CD4-positive, alpha-beta T cell treated with Interleukin-21 for 1 hour (primary cell): ENCODE measurements at regions not wholly inside any gene's neighbourhood (a gene's known extent, or its start where the extent isn't known, plus 50 kb on each side); places are given as distances from the start of the nearest gene placed in this dataset.
"Not testable (repeated sequence)": the region's sequence is repeated elsewhere in the genome, so short reads cannot be mapped to it uniquely, and the experiment has no call there.

ENCODE experiments used
- DNase-seq: peaks from one replicate; pipeline ENCODE4 v3.0.0-alpha.2; 2020

- DNase-seq: no peak
Measured at GRCh38 chr17:71849783-71850768, 270.7 kb upstream of the SOX9 start.

DNA sequence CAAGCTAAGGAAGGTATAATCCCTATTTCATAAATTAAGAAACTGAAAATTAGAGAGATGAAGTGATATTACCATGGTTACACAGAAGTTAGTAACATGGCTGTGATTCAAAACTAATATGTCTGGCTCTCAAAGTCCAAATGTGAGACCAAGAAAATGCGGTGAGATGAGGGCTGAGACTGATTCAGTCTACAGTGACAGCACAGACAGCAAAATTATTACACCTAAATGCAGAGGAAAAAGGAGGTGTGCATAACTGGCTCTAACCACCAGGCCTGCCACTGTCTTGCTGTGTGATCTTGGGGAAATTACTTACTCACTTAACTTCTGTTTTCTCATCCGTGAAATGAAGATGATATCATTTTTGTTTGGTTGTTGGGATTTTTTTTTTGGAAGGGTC, 270.0 kb upstream of the SOX9 start:
- no peak for DNase-seq

DNA sequence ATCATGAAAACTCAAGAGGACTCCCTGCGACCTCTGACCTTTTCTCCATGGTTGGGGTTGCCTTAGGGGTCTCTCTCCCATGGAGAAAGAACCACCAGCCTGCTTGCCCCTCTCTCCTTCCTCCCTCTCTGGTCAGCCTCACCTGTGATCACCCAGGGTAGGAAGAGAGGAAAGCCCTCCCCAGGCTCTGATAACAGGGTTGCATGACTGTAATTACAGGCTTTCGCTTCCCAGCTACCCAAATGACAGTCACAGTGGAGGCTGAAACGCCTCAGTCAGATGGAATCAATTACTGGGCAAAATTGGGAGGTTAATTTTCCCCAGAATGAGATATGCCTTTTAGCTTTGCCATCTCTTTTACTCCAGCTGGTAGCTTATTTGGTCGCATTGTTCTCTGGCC, 265.8 kb upstream of the SOX9 start:
- no peak for DNase-seq

- no peak for DNase-seq
Measured at GRCh38 chr17:71864755-71865154, 256.1 kb upstream of the SOX9 start.

DNA sequence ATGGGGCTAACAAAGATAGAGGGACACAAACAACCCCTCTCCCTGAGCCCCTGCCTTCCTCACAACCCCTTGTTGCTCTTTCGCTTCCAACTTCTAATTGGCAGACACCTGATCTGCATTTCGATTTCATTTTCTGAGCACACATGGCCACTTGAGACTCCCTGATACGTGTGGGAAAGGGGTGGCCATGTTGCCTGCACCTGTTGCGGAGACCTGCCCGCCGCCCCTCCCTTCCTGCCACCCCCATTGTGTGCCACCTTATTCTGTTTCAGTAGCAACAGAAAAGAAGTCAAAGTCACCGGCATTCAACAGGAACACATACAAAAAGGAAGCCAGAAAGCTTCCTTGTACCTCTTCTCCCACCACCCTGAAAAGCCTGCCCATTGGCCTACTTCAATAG, 254.7 kb upstream of the SOX9 start:
- no peak for DNase-seq

GRCh38 chr17:71869293-71869692, 251.5 kb upstream of the SOX9 start:
- no peak for DNase-seq

DNA sequence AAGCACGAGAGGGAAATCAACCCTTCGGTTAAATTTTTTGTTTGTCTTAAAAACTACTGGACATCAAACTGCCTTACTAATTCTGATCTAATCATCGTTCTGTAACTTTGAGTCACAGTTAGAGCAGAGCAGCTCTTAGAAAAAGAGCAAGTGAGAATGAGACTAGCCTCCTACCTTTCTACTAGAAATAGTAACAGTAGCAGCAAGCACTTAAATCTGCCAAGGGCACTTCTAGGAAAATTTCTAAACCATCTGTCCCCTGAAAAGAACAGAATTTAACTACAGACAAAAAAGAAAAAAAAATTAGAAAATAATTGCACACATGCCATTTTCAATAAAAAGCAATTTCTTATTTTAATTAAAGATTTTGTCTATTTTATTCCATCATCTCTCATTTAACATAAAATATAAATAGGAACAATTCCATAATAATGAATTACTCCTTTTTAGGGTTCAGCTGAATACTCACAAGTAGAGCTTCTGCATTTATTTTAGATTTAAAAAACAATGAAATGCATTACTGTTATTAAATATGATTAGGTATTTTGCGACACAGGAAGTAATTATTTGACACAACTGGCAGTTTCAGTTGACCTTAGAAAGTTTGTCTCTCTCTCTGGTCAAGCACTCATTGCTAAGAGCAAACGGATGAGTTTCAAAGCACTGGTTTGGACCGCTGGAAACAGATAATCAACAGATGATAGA, 250.8 kb upstream of the SOX9 start:
- DNase-seq: no peak

GRCh38 chr17:71870546-71870862, 250.3 kb upstream of the SOX9 start:
- no peak for DNase-seq

- DNase-seq: no peak
Measured at GRCh38 chr17:71872843-71873485, 247.9 kb upstream of the SOX9 start.

- not testable (repeated sequence) for DNase-seq
Measured at GRCh38 chr17:71874773-71875172, 246.0 kb upstream of the SOX9 start.

GRCh38 chr17:71878271-71878670, 242.5 kb upstream of the SOX9 start:
- DNase-seq: no peak

GRCh38 chr17:71878998-71879397, 241.8 kb upstream of the SOX9 start:
- DNase-seq: no peak

- no peak for DNase-seq
Measured at GRCh38 chr17:71881041-71881440, 239.8 kb upstream of the SOX9 start.

DNA sequence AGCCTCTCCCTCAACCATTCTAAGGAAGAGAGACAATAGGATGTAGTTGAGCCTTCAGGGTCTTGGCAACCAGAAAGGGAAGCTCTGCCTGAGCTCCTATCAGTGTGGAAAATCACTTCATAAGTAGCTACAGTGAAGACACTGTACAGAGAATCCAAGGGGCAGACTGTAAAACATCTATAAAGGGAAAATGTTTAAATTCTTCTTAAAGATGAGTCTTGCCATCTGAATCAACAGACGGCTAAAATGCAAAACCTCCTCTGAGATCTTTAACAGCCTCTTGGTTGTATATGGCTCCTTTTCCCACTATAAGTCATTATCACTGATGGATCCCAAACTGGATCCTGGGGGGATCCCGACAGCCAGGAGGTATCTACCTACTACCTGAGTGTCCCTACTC, 239.2 kb upstream of the SOX9 start:
- DNase-seq: no peak

- no peak for DNase-seq
Measured at GRCh38 chr17:71883258-71883657, 237.6 kb upstream of the SOX9 start.

DNA sequence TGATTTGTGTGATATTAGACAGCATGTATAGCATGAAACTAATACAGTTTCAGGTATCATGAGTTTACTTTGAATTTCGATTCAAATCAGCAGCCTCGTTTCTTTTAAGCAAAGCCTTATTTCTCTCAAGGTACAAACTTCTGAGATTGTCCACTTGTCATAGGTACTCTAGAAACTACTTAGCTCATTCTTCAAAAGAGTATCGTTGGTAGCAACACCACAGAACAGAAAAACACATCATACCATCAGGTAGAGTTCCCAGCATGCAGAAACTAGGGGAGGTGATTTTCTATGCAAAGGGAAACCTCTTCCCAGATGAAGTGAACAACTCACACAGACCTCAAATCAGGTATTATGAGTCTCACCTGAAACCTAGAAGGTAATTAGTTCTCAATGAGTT, 237.0 kb upstream of the SOX9 start:
- DNase-seq: no peak

DNA sequence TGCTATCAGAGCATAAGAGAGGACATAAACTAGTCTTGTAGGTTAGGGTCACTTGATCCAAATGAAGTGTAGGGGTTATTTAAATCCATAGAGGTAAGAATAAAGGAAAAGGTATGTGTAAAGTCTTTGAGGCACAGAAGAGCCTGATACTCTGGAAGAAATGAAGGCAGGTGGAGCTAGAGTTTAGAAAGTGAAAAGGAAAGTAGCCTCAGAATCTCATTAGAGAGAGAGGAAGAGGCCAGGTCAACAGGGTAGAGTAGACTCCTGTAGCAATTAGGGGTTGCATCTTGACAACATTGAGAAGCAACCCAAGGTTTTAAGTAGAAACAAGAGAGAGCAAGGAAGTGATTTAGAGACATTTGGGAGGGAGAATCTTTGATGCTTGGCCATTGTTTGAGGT, 235.2 kb upstream of the SOX9 start:
- no peak for DNase-seq

- no peak for DNase-seq
Measured at GRCh38 chr17:71899317-71899716, 221.5 kb upstream of the SOX9 start.

- DNase-seq: no peak
Measured at GRCh38 chr17:71900621-71901229, 220.1 kb upstream of the SOX9 start.

- no peak for DNase-seq
Measured at GRCh38 chr17:71902894-71903506, 217.8 kb upstream of the SOX9 start.

DNA sequence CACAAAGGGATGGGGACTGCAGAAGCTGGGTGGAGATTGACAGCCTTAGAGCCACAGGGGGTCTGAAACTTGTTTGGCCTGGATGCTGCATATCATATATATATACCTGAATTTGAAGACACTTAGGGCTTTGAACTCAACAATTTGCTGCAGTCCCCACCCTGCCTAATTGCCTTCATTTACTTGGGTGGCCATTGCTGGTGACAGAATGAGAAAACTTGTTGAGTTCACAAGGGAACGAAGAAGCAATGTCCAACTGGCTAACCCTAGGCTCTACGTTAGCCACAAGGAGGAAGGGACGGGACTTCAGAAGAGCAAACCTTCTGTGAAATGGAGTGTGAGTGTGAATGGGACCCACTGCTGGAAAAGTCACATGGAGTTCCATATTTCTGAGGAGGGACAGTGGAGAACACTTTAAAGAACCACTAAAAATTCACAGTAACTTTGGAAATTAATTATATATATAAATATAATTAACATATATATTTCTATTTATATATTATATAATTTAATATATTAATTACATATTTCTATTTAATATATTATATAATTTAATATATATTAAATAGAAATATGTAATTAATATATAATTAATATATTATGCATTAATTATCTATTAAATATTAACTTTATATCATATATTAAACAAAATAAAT, 215.3 kb upstream of the SOX9 start:
- DNase-seq: no peak

DNA sequence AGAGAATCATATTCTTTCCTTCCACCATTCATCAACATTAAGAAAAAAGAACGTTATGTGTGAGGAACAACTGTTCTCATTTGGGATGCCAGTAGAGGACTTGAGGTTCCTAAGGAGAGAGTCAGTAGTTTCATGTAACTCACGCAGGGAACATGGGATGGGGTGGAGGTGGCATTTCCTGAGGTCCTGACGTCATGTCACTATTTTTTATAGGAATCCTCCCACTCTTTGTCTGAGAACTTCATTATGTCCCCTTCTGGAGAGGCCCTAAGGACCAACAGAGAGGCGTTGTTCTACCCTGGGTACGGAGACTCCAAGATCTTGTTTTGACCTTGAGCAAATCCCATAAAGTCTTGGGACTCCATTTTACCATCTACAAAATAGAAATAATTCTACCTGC, 211.7 kb upstream of the SOX9 start:
- DNase-seq: no peak
